ENCODE measurements at regions not wholly inside any gene's neighbourhood (a gene's known extent, or its start where the extent isn't known, plus 50 kb on each side); places are given as distances from the start of the nearest gene placed in this dataset.
A peak's percentile ranks its signal among the peaks of the same experiment; 100 is the strongest.

GRCh38 chr19:32020538-32020937 is 324.9 kb upstream of the ZNF507 start:
- H3K79me2 ChIP-seq (ENCODE audit: control insufficient read depth in 1 of 2, insufficient read depth in 2 of 2, low read length in 2 of 2) = no peaks in the 10 kb centered on the region
- no peak overlapping the region for H2BK5ac ChIP-seq (ENCODE audit: low read depth, low read length)
- no peaks in the 10 kb centered on the region for H3K4me1 ChIP-seq (replicated peaks in 1 of 4; ENCODE audit: control insufficient read depth in 3 of 4, insufficient read depth in 4 of 4, low read length in 3 of 4)
- H3K27ac ChIP-seq (ENCODE audit: low read depth, low read length) = no peak overlapping the region
- H3K4me3 ChIP-seq (ENCODE audit: extremely low read depth in 1 of 4, insufficient read depth in 2 of 4, low read depth in 3 of 4, low read length in 4 of 4) = no peak overlapping the region
- TF ChIP-seq POLR2A (IDR thresholded peaks at IDR 0.05; ENCODE audit: control extremely low read depth in 1 of 2, low read depth in 2 of 2, low read length in 2 of 2) = no peak
- TF ChIP-seq GTF2F1 (IDR thresholded peaks at IDR 0.05; ENCODE audit: borderline replicate concordance, low read depth, low read length) = no peak
- TF ChIP-seq ATF2 (IDR thresholded peaks at IDR 0.05; ENCODE audit: low read length) = no peak
- no peak for TF ChIP-seq RFX5 (IDR thresholded peaks at IDR 0.05; ENCODE audit: borderline replicate concordance, low read depth, low read length)
- TF ChIP-seq CBX8 (IDR thresholded peaks at IDR 0.05; ENCODE audit: borderline replicate concordance, low read depth, low read length) = no peak
- no peak for TF ChIP-seq MAX (IDR thresholded peaks at IDR 0.05)
- no peak overlapping the region for H2AK5ac ChIP-seq (ENCODE audit: low read depth, low read length)
- 85% methylated on average over 2 of the region's 2 CpGs; no CpG with 5 or more reads in 1 of the 2 experiments for WGBS, 2 experiments (ENCODE audit: extremely low coverage in 1 of 2, insufficient coverage in 1 of 2, insufficient read length in 1 of 2, insufficient replicate concordance in 2 of 2, low coverage in 1 of 2, low lambda C conversion rate in 2 of 2, missing lambda C conversion rate in 1 of 2)
- H4K5ac ChIP-seq (ENCODE audit: insufficient read length, low read depth, low read length) = no peak overlapping the region
- no peaks in the 10 kb centered on the region for H3K9me3 ChIP-seq (ENCODE audit: insufficient read depth in 2 of 2, low read depth in 1 of 2, low read length in 1 of 2)
- H2BK120ac ChIP-seq (replicated peaks; ENCODE audit: low read depth, low read length) = no peak overlapping the region
- H3K4me2 ChIP-seq (ENCODE audit: insufficient read depth in 1 of 2, low read depth in 2 of 2, low read length in 2 of 2) = no peak overlapping the region
- no peaks in the 10 kb centered on the region for H3K27me3 ChIP-seq (replicated peaks in 1 of 4; ENCODE audit: control insufficient read depth in 3 of 4, extremely low read depth in 1 of 4, insufficient read depth in 3 of 4, low read length in 3 of 4)
- no peak for FAIRE-seq
- H2AFZ ChIP-seq (ENCODE audit: low read length) = no peak overlapping the region
- no peaks in the 10 kb centered on the region for H3K36me3 ChIP-seq (ENCODE audit: control insufficient read depth in 2 of 4, insufficient read depth in 4 of 4, low read length in 3 of 4)
- H3K23me2 ChIP-seq (ENCODE audit: low read depth, low read length) = peaks cover 2% of the 10 kb centered on the region; the same call in 1 of the 2 replicates
- DNase-seq (ENCODE audit: low read depth in 1 of 2, low spot score in 2 of 2) = peak in 1 of 2 experiments; percentile 3
- H3K56ac ChIP-seq (replicated peaks; ENCODE audit: insufficient read length, low read depth, low read length) = no peak overlapping the region
- H2BK15ac ChIP-seq (ENCODE audit: low read length) = no peak overlapping the region
- H3K79me1 ChIP-seq (ENCODE audit: low read depth, low read length) = no peaks in the 10 kb centered on the region
- H3K14ac ChIP-seq (ENCODE audit: insufficient read length) = no peak overlapping the region
- H4K8ac ChIP-seq (ENCODE audit: extremely low read depth, insufficient read depth, low read length) = no peak overlapping the region
- no peak overlapping the region for H3K9ac ChIP-seq (replicated peaks in 1 of 4; ENCODE audit: extremely low read depth in 1 of 4, low read depth in 3 of 4, low read length in 3 of 4)
- no peak overlapping the region for H3K4ac ChIP-seq (replicated peaks; ENCODE audit: insufficient read length, low read depth, low read length)
- no peaks in the 10 kb centered on the region for H4K20me1 ChIP-seq (replicated peaks in 1 of 2; ENCODE audit: control insufficient read depth in 1 of 2, insufficient read depth in 2 of 2, low read length in 2 of 2)
- no peak overlapping the region for H4K91ac ChIP-seq (replicated peaks; ENCODE audit: insufficient read length, low read length)
- H3K18ac ChIP-seq (ENCODE audit: extremely low read depth, low read length) = no peak overlapping the region
- H2BK12ac ChIP-seq (ENCODE audit: low read depth, low read length) = no peak overlapping the region
- CTCF ChIA-PET (ENCODE audit: partially characterized antibody) = no interaction called here
- no peak overlapping the region for H3K23ac ChIP-seq (ENCODE audit: insufficient read length)
- H2BK20ac ChIP-seq (ENCODE audit: low read length) = no peak overlapping the region
- POLR2A ChIA-PET (ENCODE audit: partially characterized antibody) = no interaction called here
